Lower lobe of right lung (tissue), 2 donors: ENCODE measurements at regions not wholly inside any gene's neighbourhood (a gene's known extent, or its start where the extent isn't known, plus 50 kb on each side); places are given as distances from the start of the nearest gene placed in this dataset.

Experiments
- ATAC-seq, 2 donors: fragments of 200-7000 bp; cut with Tn5 transposase; one replicate each; pipeline ENCODE4 v1.9.1; 2020 to 2022; ENCODE audit warnings: mild to moderate bottlenecking in 2 of 2, moderate library complexity in 2 of 2
- DNase-seq: peaks from one replicate; pipeline ENCODE4 v3.0.0-alpha.2; 2020
- H3K27ac ChIP-seq: fragments of 200-600 bp; one replicate; pipeline ENCODE4 v1.8.0; 2022
- H3K27me3 ChIP-seq: fragments of 200-600 bp; one replicate; pipeline ENCODE4 v1.8.0; 2022; ENCODE audit warnings: low read depth
- H3K36me3 ChIP-seq: fragments of 200-600 bp; one replicate; pipeline ENCODE4 v1.8.0; 2022; ENCODE audit warnings: mild to moderate bottlenecking
- H3K4me1 ChIP-seq: fragments of 200-600 bp; one replicate; pipeline ENCODE4 v1.8.0; 2022
- H3K4me3 ChIP-seq: fragments of 200-600 bp; one replicate; pipeline ENCODE4 v1.8.0; 2022; ENCODE audit warnings: mild to moderate bottlenecking
- H3K9me3 ChIP-seq: fragments of 200-600 bp; one replicate; pipeline ENCODE4 v1.8.0; 2022
- CTCF ChIP-seq: fragments of 200-600 bp; IDR thresholded peaks from one replicate; pipeline ENCODE4 v1.8.0; 2022; ENCODE audit warnings: antibody characterized with exemption, mild to moderate bottlenecking
- intact Hi-C: fragments of 100-400 bp; cut with DNase I; formaldehyde crosslinking; loops from one replicate; pipeline ENCODE4 v1.11.0; 2022
- donor health status: DM: no; HTN: yes; CAD: no; lungs with severe emphysema.

GRCh38 chr13:76414320-76414719 lies 471.9 kb downstream of the KCTD12 start:
- Histone ChIP-seq H3K27me3 (no peaks in the 10 kb centered on the region), H3K4me1 (no peaks in the 10 kb centered on the region), H3K27ac (no peak overlapping the region), H3K9me3 (no peaks in the 10 kb centered on the region), H3K4me3 (no peak overlapping the region), H3K36me3 (no peaks in the 10 kb centered on the region)
- intact Hi-C loops = no loop called here
- no peak for DNase-seq
- no peak for ATAC-seq
- TF ChIP-seq CTCF = no peak

GRCh38 chr13:76406243-76406642 lies 480.0 kb downstream of the KCTD12 start:
- Histone ChIP-seq H3K4me1 (no peaks in the 10 kb centered on the region), H3K4me3 (no peak overlapping the region), H3K27ac (no peak overlapping the region), H3K27me3 (no peaks in the 10 kb centered on the region), H3K9me3 (no peaks in the 10 kb centered on the region), H3K36me3 (no peaks in the 10 kb centered on the region)
- TF ChIP-seq CTCF = no peak
- ATAC-seq (no peak), DNase-seq (no peak)
- intact Hi-C loops = no loop called here

- Histone ChIP-seq H3K27me3 (no peaks in the 10 kb centered on the region), H3K4me1 (no peaks in the 10 kb centered on the region), H3K27ac (no peak overlapping the region), H3K9me3 (no peaks in the 10 kb centered on the region), H3K36me3 (no peaks in the 10 kb centered on the region), H3K4me3 (no peak overlapping the region)
- intact Hi-C loops = no loop called here
- DNase-seq (no peak), ATAC-seq (no peak)
- no peak for TF ChIP-seq CTCF
Measured at GRCh38 chr13:76398425-76398824, 487.8 kb downstream of the KCTD12 start.

- Histone ChIP-seq H3K4me1 (no peaks in the 10 kb centered on the region), H3K36me3 (no peaks in the 10 kb centered on the region), H3K4me3 (no peak overlapping the region), H3K27me3 (no peaks in the 10 kb centered on the region), H3K9me3 (no peaks in the 10 kb centered on the region), H3K27ac (no peak overlapping the region)
- TF ChIP-seq CTCF = no peak
- DNase-seq = no peak
- intact Hi-C loops = no loop called here
- ATAC-seq = no peak
Measured at GRCh38 chr13:76397413-76397812, 488.8 kb downstream of the KCTD12 start.

GRCh38 chr13:76389321-76389720 lies 496.9 kb downstream of the KCTD12 start:
- ATAC-seq (no peak), DNase-seq (no peak)
- Histone ChIP-seq H3K4me1 (peaks cover 18% of the 10 kb centered on the region), H3K27me3 (no peaks in the 10 kb centered on the region), H3K9me3 (no peaks in the 10 kb centered on the region), H3K36me3 (no peaks in the 10 kb centered on the region), H3K4me3 (no peak overlapping the region), H3K27ac (no peak overlapping the region)
- intact Hi-C loops = no loop called here
- TF ChIP-seq CTCF = no peak

GRCh38 chr13:76387566-76387965 lies 498.6 kb downstream of the KCTD12 start:
- no peak for DNase-seq
- peak in 1 of 2 donors; percentile 53 for ATAC-seq
- H3K36me3 ChIP-seq = no peaks in the 10 kb centered on the region
- no peak overlapping the region for H3K4me3 ChIP-seq
- no peak for TF ChIP-seq CTCF
- no peak overlapping the region for H3K27ac ChIP-seq
- peaks cover 31% of the 10 kb centered on the region for H3K4me1 ChIP-seq
- no peaks in the 10 kb centered on the region for H3K27me3 ChIP-seq
- intact Hi-C loops = no loop called here
- H3K9me3 ChIP-seq = no peaks in the 10 kb centered on the region
